ENCODE measurements at regions not wholly inside any gene's neighbourhood (a gene's known extent, or its start where the extent isn't known, plus 50 kb on each side); places are given as distances from the start of the nearest gene placed in this dataset.
"Not testable (repeated sequence)": the region's sequence is repeated elsewhere in the genome, so short reads cannot be mapped to it uniquely, and the experiment has no call there.

DNA sequence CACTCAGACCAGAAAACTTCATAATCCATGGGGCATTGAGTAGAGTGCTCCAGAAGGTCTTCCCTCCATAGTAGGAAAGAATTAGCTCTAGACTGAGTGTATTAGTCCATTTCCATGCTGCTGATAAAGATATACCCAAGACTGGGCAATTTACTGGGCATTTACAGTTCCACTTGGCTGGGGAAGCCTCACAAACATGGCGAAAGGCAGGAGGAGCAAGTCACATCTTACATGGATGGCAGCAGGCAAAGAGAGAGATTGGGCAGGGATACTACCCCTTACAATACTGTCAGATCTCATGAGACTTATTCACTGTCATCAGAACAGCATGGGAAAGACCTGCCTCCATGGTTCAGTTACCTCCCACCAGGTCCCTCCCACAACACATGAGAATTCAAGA lies 300.6 kb upstream of the TMEM132C start:
- Histone ChIP-seq H3K9ac (no peak overlapping the region), H3K36me3 (ENCODE audit: low read depth) (no peaks in the 10 kb centered on the region), H3K9me3 (ENCODE audit: low read depth) (no peaks in the 10 kb centered on the region), H3F3A (ENCODE audit: insufficient read depth) (no peaks in the 10 kb centered on the region), H3K4me2 (ENCODE audit: unreplicated experiment) (no peak overlapping the region), H2AFZ (no peak overlapping the region), H3K79me2 (ENCODE audit: insufficient read depth) (no peaks in the 10 kb centered on the region), H3K27ac (no peak overlapping the region), H3K4me1 (ENCODE audit: insufficient read depth) (no peaks in the 10 kb centered on the region), H4K20me1 (ENCODE audit: insufficient read depth) (no peaks in the 10 kb centered on the region), H3K9me2 (ENCODE audit: insufficient read depth) (no peaks in the 10 kb centered on the region), H3K27me3 (replicated peaks; ENCODE audit: insufficient read depth) (no peaks in the 10 kb centered on the region), H3K4me3 (no peak overlapping the region)
- no peak for TF ChIP-seq EZH2phosphoT487 (IDR thresholded peaks at IDR 0.05; ENCODE audit: insufficient read depth, low read depth)
- TF ChIP-seq EZH2 (IDR thresholded peaks at IDR 0.05; ENCODE audit: insufficient read depth, poor library complexity, severe bottlenecking) = no peak
- 39 to 60% methylated on average over 1 of the region's 1 CpG for WGBS, 2 experiments (ENCODE audit: low coverage in 1 of 2, low lambda C conversion rate in 2 of 2, missing lambda C conversion rate in 2 of 2)
- no peak for DNase-seq
- in situ Hi-C loops (cut with MboI) = no loop called here

DNA sequence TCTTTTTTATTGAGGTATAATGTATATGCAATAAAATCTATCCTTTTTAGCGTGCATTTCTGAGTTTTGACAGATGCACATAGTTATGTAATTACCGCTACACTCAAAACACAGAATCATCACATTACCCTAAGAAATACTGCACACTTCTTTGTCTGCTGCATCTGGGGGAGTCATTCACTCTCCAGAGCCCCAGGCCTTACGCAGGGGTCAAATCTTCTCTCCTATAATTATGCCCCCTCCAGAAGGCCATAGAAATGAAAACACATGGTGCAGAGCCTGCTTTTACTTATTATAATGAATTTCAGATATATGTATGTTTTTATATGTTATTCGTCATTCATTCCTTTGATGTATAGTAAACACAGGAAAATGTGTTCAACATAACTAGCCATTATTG lies 296.5 kb upstream of the TMEM132C start:
- Histone ChIP-seq H3K4me3 (no peak overlapping the region), H3K27ac (no peak overlapping the region), H3K9ac (no peak overlapping the region), H4K20me1 (ENCODE audit: insufficient read depth) (no peaks in the 10 kb centered on the region), H3K4me1 (ENCODE audit: insufficient read depth) (no peaks in the 10 kb centered on the region), H3K9me2 (ENCODE audit: insufficient read depth) (no peaks in the 10 kb centered on the region), H3K4me2 (ENCODE audit: unreplicated experiment) (no peak overlapping the region), H2AFZ (no peak overlapping the region), H3F3A (ENCODE audit: insufficient read depth) (no peaks in the 10 kb centered on the region), H3K79me2 (ENCODE audit: insufficient read depth) (no peaks in the 10 kb centered on the region), H3K27me3 (replicated peaks; ENCODE audit: insufficient read depth) (no peaks in the 10 kb centered on the region), H3K36me3 (ENCODE audit: low read depth) (no peaks in the 10 kb centered on the region), H3K9me3 (ENCODE audit: low read depth) (no peaks in the 10 kb centered on the region)
- TF ChIP-seq EZH2phosphoT487 (IDR thresholded peaks at IDR 0.05; ENCODE audit: insufficient read depth, low read depth) = no peak
- TF ChIP-seq EZH2 (IDR thresholded peaks at IDR 0.05; ENCODE audit: insufficient read depth, poor library complexity, severe bottlenecking) = no peak
- DNase-seq = no peak
- in situ Hi-C loops (cut with MboI) = no loop called here
- WGBS, 2 experiments (ENCODE audit: low coverage in 1 of 2, low lambda C conversion rate in 2 of 2, missing lambda C conversion rate in 2 of 2) = 26 to 32% methylated on average over 4 of the region's 4 CpGs

DNA sequence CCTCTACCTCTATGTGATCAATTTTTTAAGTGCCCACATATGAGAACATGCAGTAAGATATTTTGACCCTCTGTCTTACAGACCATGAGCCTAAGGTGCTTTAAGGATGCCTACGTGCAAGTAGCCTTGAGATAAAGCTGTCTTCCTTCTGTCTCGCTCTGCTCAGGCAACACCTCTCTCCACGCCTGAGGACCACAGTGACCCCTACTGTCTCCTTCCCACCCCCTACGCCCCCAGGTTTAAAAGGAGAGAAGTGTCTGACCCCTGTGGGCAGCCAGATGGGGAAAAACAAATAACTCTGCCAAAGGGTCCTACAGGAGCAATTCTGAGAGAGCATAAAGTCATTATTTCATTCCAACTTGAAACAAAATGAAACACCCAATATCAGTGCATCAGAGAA lies 286.4 kb upstream of the TMEM132C start:
- H3F3A ChIP-seq (ENCODE audit: insufficient read depth) = no peaks in the 10 kb centered on the region
- H3K9me3 ChIP-seq (ENCODE audit: low read depth) = no peaks in the 10 kb centered on the region
- no peaks in the 10 kb centered on the region for H3K4me1 ChIP-seq (ENCODE audit: insufficient read depth)
- TF ChIP-seq EZH2phosphoT487 (IDR thresholded peaks at IDR 0.05; ENCODE audit: insufficient read depth, low read depth) (no peak), EZH2 (IDR thresholded peaks at IDR 0.05; ENCODE audit: insufficient read depth, poor library complexity, severe bottlenecking) (no peak)
- H3K27me3 ChIP-seq (replicated peaks; ENCODE audit: insufficient read depth) = no peaks in the 10 kb centered on the region
- H3K4me3 ChIP-seq = no peak overlapping the region
- no peak overlapping the region for H3K27ac ChIP-seq
- H4K20me1 ChIP-seq (ENCODE audit: insufficient read depth) = no peaks in the 10 kb centered on the region
- WGBS, 2 experiments (ENCODE audit: low coverage in 1 of 2, low lambda C conversion rate in 2 of 2, missing lambda C conversion rate in 2 of 2) = 32 to 34% methylated on average over 4 of the region's 4 CpGs
- no peaks in the 10 kb centered on the region for H3K9me2 ChIP-seq (ENCODE audit: insufficient read depth)
- no peak overlapping the region for H3K4me2 ChIP-seq (ENCODE audit: unreplicated experiment)
- no peaks in the 10 kb centered on the region for H3K36me3 ChIP-seq (ENCODE audit: low read depth)
- no peak overlapping the region for H3K9ac ChIP-seq
- DNase-seq = no peak
- no peak overlapping the region for H2AFZ ChIP-seq
- in situ Hi-C loops (cut with MboI) = no loop called here
- no peaks in the 10 kb centered on the region for H3K79me2 ChIP-seq (ENCODE audit: insufficient read depth)

DNA sequence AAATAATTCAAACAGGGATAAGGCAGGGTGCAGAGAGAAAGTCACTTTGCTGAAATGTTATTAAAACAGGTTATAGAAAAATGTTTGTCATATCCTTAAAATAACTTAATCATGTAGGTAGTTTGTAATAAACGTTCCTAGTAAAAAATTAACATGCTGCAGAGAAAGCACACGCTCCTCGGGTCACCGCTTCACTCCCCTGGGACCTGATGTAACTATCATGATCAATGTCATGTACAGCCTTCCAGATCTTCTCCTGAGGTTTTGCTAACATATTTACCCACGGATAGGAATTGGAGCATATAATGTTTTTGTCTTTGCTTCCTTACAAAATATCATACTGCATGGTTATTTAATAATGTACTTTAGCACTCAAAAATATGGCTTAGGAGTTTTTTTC lies 285.1 kb upstream of the TMEM132C start:
- Histone ChIP-seq H3K79me2 (ENCODE audit: insufficient read depth) (no peaks in the 10 kb centered on the region), H3K9me2 (ENCODE audit: insufficient read depth) (no peaks in the 10 kb centered on the region), H4K20me1 (ENCODE audit: insufficient read depth) (no peaks in the 10 kb centered on the region), H3K9ac (no peak overlapping the region), H3K27me3 (replicated peaks; ENCODE audit: insufficient read depth) (no peaks in the 10 kb centered on the region), H3F3A (ENCODE audit: insufficient read depth) (no peaks in the 10 kb centered on the region), H3K27ac (no peak overlapping the region), H3K4me2 (ENCODE audit: unreplicated experiment) (no peak overlapping the region), H3K4me3 (no peak overlapping the region), H3K4me1 (ENCODE audit: insufficient read depth) (no peaks in the 10 kb centered on the region), H3K36me3 (ENCODE audit: low read depth) (no peaks in the 10 kb centered on the region), H3K9me3 (ENCODE audit: low read depth) (no peaks in the 10 kb centered on the region), H2AFZ (no peak overlapping the region)
- no peak for TF ChIP-seq EZH2phosphoT487 (IDR thresholded peaks at IDR 0.05; ENCODE audit: insufficient read depth, low read depth)
- TF ChIP-seq EZH2 (IDR thresholded peaks at IDR 0.05; ENCODE audit: insufficient read depth, poor library complexity, severe bottlenecking) = no peak
- in situ Hi-C loops (cut with MboI) = no loop called here
- 27 to 41% methylated on average over 5 of the region's 5 CpGs for WGBS, 2 experiments (ENCODE audit: low coverage in 1 of 2, low lambda C conversion rate in 2 of 2, missing lambda C conversion rate in 2 of 2)
- no peak for DNase-seq

DNA sequence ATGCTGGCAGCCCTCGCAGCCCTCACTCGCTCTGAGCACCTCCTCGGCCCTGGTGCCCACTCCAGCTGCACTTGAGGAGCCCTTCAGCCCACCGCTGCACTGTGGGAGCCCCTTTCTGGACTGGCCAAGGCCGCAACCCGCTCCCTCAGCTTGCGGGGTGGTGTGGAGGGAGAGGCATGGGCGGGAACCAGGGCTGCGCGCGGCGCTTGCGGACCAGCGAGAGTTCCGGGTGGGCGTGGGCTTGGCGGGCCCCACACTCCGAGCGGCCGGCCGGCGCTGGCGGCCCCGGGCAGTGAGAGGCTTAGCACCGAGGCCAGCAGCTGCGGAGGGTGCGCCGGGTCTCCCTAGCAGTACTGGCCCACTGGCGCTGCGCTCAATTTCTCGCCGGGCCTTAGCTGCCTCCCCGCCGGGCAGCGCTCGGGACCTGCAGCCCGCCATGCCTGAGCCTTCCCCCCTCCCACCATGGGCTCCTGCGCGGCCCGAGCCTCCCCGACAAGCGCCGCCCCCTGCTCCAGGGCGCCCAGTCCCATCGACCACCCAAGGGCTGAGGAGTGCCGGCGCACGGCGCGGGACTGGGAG lies 283.7 kb upstream of the TMEM132C start:
- H2AFZ ChIP-seq; H3K4me2 ChIP-seq (ENCODE audit: unreplicated experiment); H3K4me1 ChIP-seq (ENCODE audit: insufficient read depth); H3K9me3 ChIP-seq (ENCODE audit: low read depth); DNase-seq; H3K9me2 ChIP-seq (ENCODE audit: insufficient read depth); H3K27ac ChIP-seq; H3F3A ChIP-seq (ENCODE audit: insufficient read depth); H3K9ac ChIP-seq; H3K4me3 ChIP-seq; in situ Hi-C loops (cut with MboI); H4K20me1 ChIP-seq (ENCODE audit: insufficient read depth); H3K27me3 ChIP-seq (replicated peaks; ENCODE audit: insufficient read depth); H3K36me3 ChIP-seq (ENCODE audit: low read depth); H3K79me2 ChIP-seq (ENCODE audit: insufficient read depth): not testable (repeated sequence)
- 80 to 87% methylated on average over 27 to 39 of the region's 50 CpGs for WGBS, 2 experiments (ENCODE audit: low coverage in 1 of 2, low lambda C conversion rate in 2 of 2, missing lambda C conversion rate in 2 of 2)

All from GM23248 (cell line).